GM21515 (cell line): ENCODE measurements at regions not wholly inside any gene's neighbourhood (a gene's known extent, or its start where the extent isn't known, plus 50 kb on each side); places are given as distances from the start of the nearest gene placed in this dataset.

Experiments
- ATAC-seq: cut with Tn5 transposase; IDR thresholded peaks from one replicate; pipeline ENCODE4 v1.9.1; 2021; ENCODE audit not compliant: unreplicated experiment

- ATAC-seq = no peak
Observed at GRCh38 chr5:103354446-103354845, 95.9 kb downstream of the MACIR start.

- no peak for ATAC-seq
Observed at GRCh38 chr5:103353581-103353980, 95.0 kb downstream of the MACIR start.

GRCh38 chr5:103347716-103348423 lies 89.3 kb downstream of the MACIR start:
- ATAC-seq = no peak

- ATAC-seq = no peak
Observed at GRCh38 chr5:103346162-103346748, 87.7 kb downstream of the MACIR start.

GRCh38 chr5:103345461-103345860 lies 86.9 kb downstream of the MACIR start:
- ATAC-seq = peak; percentile 48

- ATAC-seq = peak; percentile 97
Observed at GRCh38 chr5:103340717-103341388, 82.3 kb downstream of the MACIR start.

- ATAC-seq = no peak
Observed at GRCh38 chr5:103340132-103340531, 81.6 kb downstream of the MACIR start.

GRCh38 chr5:103336941-103337340 lies 78.4 kb downstream of the MACIR start:
- no peak for ATAC-seq

- ATAC-seq = no peak
Observed at GRCh38 chr5:103333376-103333775, 74.8 kb downstream of the MACIR start.

- ATAC-seq = no peak
Observed at GRCh38 chr5:103330875-103331274, 72.3 kb downstream of the MACIR start.
